NT2/D1 (cell line): ENCODE measurements at regions not wholly inside any gene's neighbourhood (a gene's known extent, or its start where the extent isn't known, plus 50 kb on each side); places are given as distances from the start of the nearest gene placed in this dataset.

Experiments
- DNase-seq: peaks from one replicate; pipeline ENCODE4 v3.0.0-alpha.2; 2011; ENCODE audit warnings: low read depth, low spot score
- H3K27me3 ChIP-seq: 2 replicates; pipeline ENCODE4 v1.6.0; 2011; ENCODE audit warnings: mild to moderate bottlenecking; ENCODE audit not compliant: insufficient read length, insufficient read depth
- H3K36me3 ChIP-seq: 2 replicates; pipeline ENCODE4 v1.6.1; 2011; ENCODE audit warnings: mild to moderate bottlenecking, low read length, mixed read lengths; ENCODE audit not compliant: insufficient read depth, insufficient read length
- H3K4me1 ChIP-seq: 2 replicates; pipeline ENCODE4 v1.5.1; 2011; ENCODE audit not compliant: insufficient read depth, insufficient read length
- H3K4me3 ChIP-seq: 2 replicates; pipeline ENCODE4 v1.5.1; 2011; ENCODE audit warnings: low read depth; ENCODE audit not compliant: insufficient read length
- H3K9ac ChIP-seq: 2 replicates; pipeline ENCODE4 v1.6.0; 2011; ENCODE audit warnings: low read depth; ENCODE audit not compliant: insufficient read length
- H3K9me3 ChIP-seq: 2 replicates; pipeline ENCODE4 v1.5.1; 2011; ENCODE audit warnings: mild to moderate bottlenecking, low read length; ENCODE audit not compliant: insufficient read depth
- SUZ12 ChIP-seq: IDR thresholded peaks from 2 replicates; pipeline ENCODE4 v1.6.1; 2011; ENCODE audit not compliant: insufficient read length, insufficient read depth; ENCODE audit errors: extremely low read depth
- YY1 ChIP-seq: IDR thresholded peaks from 2 replicates; pipeline ENCODE4 v1.6.1; 2011; ENCODE audit not compliant: insufficient read length, insufficient read depth
- ZNF274 ChIP-seq: IDR thresholded peaks from 2 replicates; pipeline ENCODE4 v1.6.1; 2011; ENCODE audit warnings: mild to moderate bottlenecking, low read depth, low read length

DNA sequence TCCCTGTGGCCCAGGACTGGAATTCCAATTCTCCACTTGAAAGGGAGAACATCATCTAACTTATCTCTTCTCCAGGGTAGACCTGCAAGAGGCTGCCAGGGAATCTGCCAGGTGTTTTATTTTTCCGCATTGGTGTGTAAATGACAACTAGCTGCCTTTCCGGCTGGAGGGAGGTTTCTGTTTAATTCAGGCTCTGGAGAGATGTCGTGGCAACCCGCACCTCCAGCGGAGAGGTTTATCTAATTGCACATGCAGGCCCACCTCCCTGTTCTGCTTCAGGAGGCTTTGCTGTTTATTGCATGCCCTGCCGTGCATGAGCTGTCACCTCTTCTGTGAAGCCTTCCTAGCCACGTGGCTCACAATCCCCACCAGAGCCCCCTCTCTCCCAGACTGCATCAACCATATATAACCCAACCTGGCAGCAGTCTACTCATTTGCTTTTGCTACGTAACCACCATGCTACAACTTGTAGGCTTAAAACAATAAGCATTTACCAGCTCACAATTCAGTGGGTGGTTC, 151.6 kb downstream of the C1orf94 start:
- Histone ChIP-seq H3K36me3 (no peaks in the 10 kb centered on the region), H3K9me3 (no peaks in the 10 kb centered on the region), H3K27me3 (peaks cover 7% of the 10 kb centered on the region), H3K4me1 (no peaks in the 10 kb centered on the region), H3K4me3 (no peak overlapping the region), H3K9ac (no peak overlapping the region)
- no peak for DNase-seq
- TF ChIP-seq ZNF274 (no peak), YY1 (no peak)

DNA sequence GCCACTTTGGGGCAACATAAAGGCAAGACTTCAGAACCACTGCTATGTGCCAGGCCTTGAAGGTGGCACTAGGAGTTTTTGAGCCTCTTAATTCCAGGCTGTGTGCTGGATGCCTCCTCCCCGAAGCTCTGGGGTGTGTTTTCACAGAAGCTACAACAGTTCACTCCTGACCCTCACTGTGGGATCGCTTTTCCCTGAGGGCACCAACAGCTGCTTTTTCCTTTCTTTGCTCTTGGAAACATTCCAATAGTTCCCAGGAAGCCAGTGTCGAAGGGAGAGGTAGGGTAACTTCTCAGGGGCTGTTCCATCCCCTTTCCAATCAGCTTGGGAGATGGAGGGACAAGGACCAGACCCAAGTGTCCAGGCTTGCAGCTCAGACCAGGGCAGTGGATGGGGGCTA, 153.4 kb downstream of the C1orf94 start:
- no peak for DNase-seq
- H3K27me3 ChIP-seq: peaks cover 7% of the 10 kb centered on the region
- H3K9ac ChIP-seq: no peak overlapping the region
- no peak for TF ChIP-seq SUZ12
- TF ChIP-seq ZNF274: no peak
- TF ChIP-seq YY1: no peak
- H3K9me3 ChIP-seq: no peaks in the 10 kb centered on the region
- no peak overlapping the region for H3K4me3 ChIP-seq
- no peaks in the 10 kb centered on the region for H3K4me1 ChIP-seq
- H3K36me3 ChIP-seq: no peaks in the 10 kb centered on the region

DNA sequence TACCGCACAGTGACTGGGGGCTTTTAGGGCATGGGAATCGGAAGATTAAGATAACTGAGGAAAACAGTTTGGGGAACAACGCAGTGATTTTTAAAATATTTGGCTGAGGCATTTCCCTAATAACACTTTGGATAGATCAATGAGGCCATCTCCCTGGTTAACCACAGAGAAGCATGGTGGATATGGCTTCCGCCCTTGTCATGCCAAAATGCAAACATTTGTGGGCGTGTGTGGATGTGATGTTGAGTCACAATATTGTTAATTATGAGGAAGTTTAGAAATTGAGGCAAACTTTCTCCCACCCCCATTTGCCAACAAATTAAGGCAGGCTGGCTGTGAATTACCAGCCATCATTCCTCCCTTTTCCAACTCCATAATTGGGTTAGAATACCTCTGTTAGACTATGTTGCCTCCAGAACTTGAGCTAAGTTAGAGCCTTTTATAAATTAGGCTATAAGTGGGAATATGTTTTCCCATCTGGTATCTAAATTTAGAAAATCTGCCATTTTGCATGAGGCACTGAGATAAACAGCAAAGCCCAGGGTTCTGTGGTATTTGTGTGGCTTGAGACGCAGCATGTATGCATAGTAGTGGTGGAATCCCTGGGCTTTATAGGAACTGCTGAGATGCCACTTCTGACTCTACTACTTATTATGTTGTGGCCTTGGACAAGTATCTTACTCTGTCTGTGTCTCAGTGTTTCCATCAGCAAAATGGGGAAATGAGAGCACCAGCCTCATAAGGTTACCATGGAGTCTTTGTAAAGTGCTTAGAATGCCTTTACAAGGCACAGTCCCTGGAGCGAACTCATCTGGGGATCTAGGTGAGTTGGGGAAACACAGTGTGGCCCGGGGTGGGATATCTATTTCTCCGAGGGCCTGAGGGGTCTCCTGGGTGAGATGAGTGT, 154.6 kb downstream of the C1orf94 start:
- Histone ChIP-seq H3K9me3 (no peaks in the 10 kb centered on the region), H3K4me3 (no peak overlapping the region), H3K9ac (no peak overlapping the region), H3K36me3 (no peaks in the 10 kb centered on the region), H3K4me1 (no peaks in the 10 kb centered on the region), H3K27me3 (peaks cover 7% of the 10 kb centered on the region)
- TF ChIP-seq YY1: no peak
- no peak for DNase-seq

DNA sequence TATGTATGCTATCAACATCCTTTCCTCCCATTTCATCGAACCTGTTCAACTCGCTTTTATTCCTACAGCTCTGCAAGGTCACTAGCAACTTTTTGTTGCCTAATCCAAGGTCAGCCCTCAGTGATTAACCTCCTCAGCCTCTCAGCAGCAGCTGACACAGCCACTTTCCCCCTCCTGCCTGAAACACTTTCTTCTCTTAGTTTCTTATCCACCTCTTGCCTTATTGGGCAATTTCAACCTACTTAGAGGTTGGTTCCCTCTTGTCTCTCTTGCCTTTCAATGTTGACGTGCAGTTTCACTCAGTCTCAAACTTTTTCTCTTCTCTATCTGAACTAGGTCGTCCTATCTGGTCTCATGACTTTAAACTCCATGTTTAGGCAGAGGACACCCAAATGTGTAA, 156.3 kb downstream of the C1orf94 start:
- no peaks in the 10 kb centered on the region for H3K36me3 ChIP-seq
- TF ChIP-seq SUZ12 (no peak), ZNF274 (no peak), YY1 (no peak)
- H3K9me3 ChIP-seq: no peaks in the 10 kb centered on the region
- H3K4me3 ChIP-seq: no peak overlapping the region
- H3K4me1 ChIP-seq: no peaks in the 10 kb centered on the region
- no peak for DNase-seq
- H3K9ac ChIP-seq: no peak overlapping the region
- H3K27me3 ChIP-seq: peaks cover 7% of the 10 kb centered on the region

DNA sequence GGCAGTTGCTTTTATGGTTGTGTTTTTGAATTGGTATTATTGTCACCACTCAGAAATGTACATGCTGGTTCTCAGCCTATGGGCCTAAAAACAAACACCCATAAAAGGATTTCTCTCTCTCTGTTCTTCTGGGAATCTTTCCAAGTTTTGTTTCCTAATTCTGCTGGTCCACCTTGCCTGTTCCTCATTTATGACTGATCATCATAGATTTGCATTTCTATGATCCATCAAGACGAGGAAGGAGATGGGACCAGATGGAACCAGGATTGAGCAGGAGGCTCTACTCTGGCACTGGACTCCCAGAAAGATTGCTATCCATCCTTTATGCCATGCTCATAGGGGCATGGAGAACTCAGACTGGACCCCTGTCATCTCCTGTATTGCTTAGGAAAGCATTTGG, 162.2 kb downstream of the C1orf94 start:
- peaks cover 2% of the 10 kb centered on the region for H3K27me3 ChIP-seq
- no peak overlapping the region for H3K9ac ChIP-seq
- H3K4me1 ChIP-seq: no peaks in the 10 kb centered on the region
- TF ChIP-seq YY1 (no peak), SUZ12 (no peak), ZNF274 (no peak)
- H3K36me3 ChIP-seq: no peaks in the 10 kb centered on the region
- no peak overlapping the region for H3K4me3 ChIP-seq
- no peak for DNase-seq
- H3K9me3 ChIP-seq: no peaks in the 10 kb centered on the region

DNA sequence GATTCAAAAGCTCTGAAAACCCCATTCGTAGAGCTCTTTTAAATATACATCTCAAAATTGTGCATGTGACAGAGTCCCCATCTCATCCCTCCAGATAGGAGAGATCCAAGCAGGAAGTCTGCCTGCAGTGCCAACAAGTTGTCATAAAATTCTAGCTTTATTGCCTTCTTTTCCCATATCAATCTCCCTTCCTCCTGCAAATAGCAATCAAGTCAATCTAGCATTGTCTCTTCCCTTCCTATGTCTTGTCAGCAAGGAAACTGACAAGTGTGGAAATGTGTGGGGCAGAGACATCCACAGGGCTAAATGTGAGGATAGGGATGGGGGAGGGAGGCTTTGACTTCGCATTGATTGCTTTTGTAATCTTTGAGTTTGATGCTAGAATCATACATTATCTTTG, 165.2 kb downstream of the C1orf94 start:
- Histone ChIP-seq H3K36me3 (no peaks in the 10 kb centered on the region), H3K9ac (no peak overlapping the region), H3K9me3 (no peaks in the 10 kb centered on the region), H3K4me1 (no peaks in the 10 kb centered on the region), H3K4me3 (no peak overlapping the region), H3K27me3 (peaks cover 2% of the 10 kb centered on the region)
- TF ChIP-seq SUZ12: no peak
- no peak for TF ChIP-seq YY1
- TF ChIP-seq ZNF274: no peak
- DNase-seq: no peak

DNA sequence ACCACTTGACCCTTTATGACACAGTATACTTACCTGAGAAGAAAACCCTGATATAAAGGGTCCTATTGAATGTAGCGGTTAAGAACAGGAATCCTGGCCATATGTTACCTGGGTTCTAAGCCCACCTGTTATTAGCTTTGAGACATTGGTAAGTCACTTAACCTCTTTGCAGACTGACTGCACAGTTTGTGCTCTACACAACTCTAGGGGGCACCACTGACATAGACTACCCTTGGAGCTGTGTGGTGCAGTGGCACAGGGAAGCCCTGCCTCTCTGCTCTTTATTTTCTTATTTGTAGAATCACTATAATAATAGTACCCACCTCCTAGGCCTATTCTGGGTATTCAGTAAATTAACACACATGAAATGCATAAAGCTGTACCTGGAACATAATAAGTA, 165.6 kb downstream of the C1orf94 start:
- Histone ChIP-seq H3K4me1 (no peaks in the 10 kb centered on the region), H3K9ac (no peak overlapping the region), H3K36me3 (no peaks in the 10 kb centered on the region), H3K27me3 (peaks cover 2% of the 10 kb centered on the region), H3K4me3 (no peak overlapping the region), H3K9me3 (no peaks in the 10 kb centered on the region)
- no peak for TF ChIP-seq ZNF274
- TF ChIP-seq YY1: no peak
- no peak for DNase-seq
